Caco-2 (cell line): ENCODE measurements at regions not wholly inside any gene's neighbourhood (a gene's known extent, or its start where the extent isn't known, plus 50 kb on each side); places are given as distances from the start of the nearest gene placed in this dataset.

ENCODE experiments used
- BruUV-seq: library from RNA; stranded (reverse); fragments of 400-500 nt; replicated peaks from 2 replicates; lab custom pipeline; 2021; lab: Mats Ljungman, UMichigan
- CTCF ChIA-PET: fragments of 300-600 bp; sonication (Branson Sonifier 250); formaldehyde crosslinking; loops from one replicate; lab custom pipeline; 2022; ENCODE audit warnings: antibody characterized with exemption; lab: Charles Lee
- POLR2A ChIA-PET: fragments of 300-600 bp; sonication (Branson Sonifier 250); formaldehyde crosslinking; loops from one replicate; lab custom pipeline; 2022; ENCODE audit warnings: antibody characterized with exemption; lab: Charles Lee
- DNase-seq, 2 experiments: peaks; one replicate each; pipeline versions ENCODE4 v3.0.0 to v3.0.0-alpha.2; 2020 to 2022
- H3K27me3 ChIP-seq: replicated peaks from 2 replicates; pipeline ENCODE4 v1.6.0; 2011; ENCODE audit warnings: low read length; ENCODE audit not compliant: control insufficient read depth, insufficient read depth
- H3K36me3 ChIP-seq: 2 replicates; pipeline ENCODE4 v1.5.1; 2011; ENCODE audit warnings: low read length; ENCODE audit not compliant: control insufficient read depth, insufficient read depth
- H3K4me1 ChIP-seq: fragments of 250-450 bp; sonication (Bioruptor Pico); 2 replicates; pipeline ENCODE4 v1.5.1; 2020; ENCODE audit warnings: mild to moderate bottlenecking
- H3K4me3 ChIP-seq: 2 replicates; pipeline ENCODE4 v1.5.1; 2011; ENCODE audit warnings: low read depth, mild to moderate bottlenecking, control low read depth, low read length
- H3K9me3 ChIP-seq: fragments of 250-450 bp; sonication (Bioruptor Pico); 2 replicates; pipeline ENCODE4 v1.5.1; 2020; ENCODE audit warnings: mild to moderate bottlenecking, moderate library complexity
- H3K27ac Mint-ChIP-seq: one replicate; pipeline ENCODE4 v1.8.0; 2022; ENCODE audit warnings: mixed read lengths; ENCODE audit not compliant: unreplicated experiment
- H3K27me3 Mint-ChIP-seq: one replicate; pipeline ENCODE4 v1.8.0; 2022; ENCODE audit warnings: mixed read lengths; ENCODE audit not compliant: insufficient read depth, unreplicated experiment
- H3K36me3 Mint-ChIP-seq: one replicate; pipeline ENCODE4 v1.8.0; 2022; ENCODE audit warnings: mild to moderate bottlenecking, mixed read lengths; ENCODE audit not compliant: insufficient read depth, unreplicated experiment
- H3K4me1 Mint-ChIP-seq: one replicate; pipeline ENCODE4 v1.8.0; 2022; ENCODE audit warnings: low read depth, mixed read lengths; ENCODE audit not compliant: unreplicated experiment
- H3K4me3 Mint-ChIP-seq: one replicate; pipeline ENCODE4 v1.8.0; 2022; ENCODE audit warnings: mild to moderate bottlenecking, moderate library complexity, mixed read lengths; ENCODE audit not compliant: unreplicated experiment
- H3K9me3 Mint-ChIP-seq: one replicate; pipeline ENCODE4 v1.8.0; 2022; ENCODE audit warnings: mixed read lengths; ENCODE audit not compliant: unreplicated experiment
- CTCF ChIP-seq, 2 experiments: fragments of 200-600 bp in 1 of 2; IDR thresholded peaks; 1 replicate in 1 of 2; 2 replicates in 1 of 2; pipeline versions ENCODE4 v1.5.1 to v1.8.0; 2011 to 2022; ENCODE audit warnings: antibody characterized with exemption in 1 of 2, control low read depth in 1 of 2, inconsistent platforms in 1 of 2, low read depth in 1 of 2, low read length in 1 of 2, mild to moderate bottlenecking in 1 of 2, moderate library complexity in 1 of 2; ENCODE audit not compliant: insufficient read depth in 1 of 2, severe bottlenecking in 1 of 2, unreplicated experiment in 1 of 2
- intact Hi-C: fragments of 100-400 bp; cut with micrococcal nuclease; formaldehyde crosslinking; loops from one replicate; pipeline ENCODE4 v1.10.0; 2022; ENCODE audit not compliant: unreplicated experiment

GRCh38 chr6:16857969-16858592 lies 96.8 kb upstream of the ATXN1 start:
- H3K9me3 Mint-ChIP-seq = no peaks in the 10 kb centered on the region
- ChIA-PET CTCF (no interaction called here), POLR2A (no interaction called here)
- no peak overlapping the region for H3K4me3 Mint-ChIP-seq
- no peak overlapping the region for H3K27ac Mint-ChIP-seq
- no peaks in the 10 kb centered on the region for H3K36me3 Mint-ChIP-seq
- no peak for DNase-seq
- Histone ChIP-seq H3K27me3 (no peaks in the 10 kb centered on the region; the same call in 1 of the 2 replicates), H3K9me3 (no peaks in the 10 kb centered on the region), H3K36me3 (no peaks in the 10 kb centered on the region), H3K4me3 (no peak overlapping the region), H3K4me1 (no peaks in the 10 kb centered on the region)
- no peak for TF ChIP-seq CTCF (IDR thresholded peaks at IDR 0.05; ENCODE audit: insufficient read depth in 1 of 2, low read depth in 1 of 2, low read length in 1 of 2, severe bottlenecking in 1 of 2, unreplicated experiment in 1 of 2)
- BruUV-seq = no TSS peak
- H3K4me1 Mint-ChIP-seq = no peaks in the 10 kb centered on the region
- peaks cover 3% of the 10 kb centered on the region for H3K27me3 Mint-ChIP-seq
- intact Hi-C loops = no loop called here

- no TSS peak for BruUV-seq
- CTCF ChIA-PET = no interaction called here
These were observed 94.2 kb upstream of the ATXN1 start for GRCh38 chr6:16855460-16855859.

GRCh38 chr6:16854986-16855385 lies 93.7 kb upstream of the ATXN1 start:
- no peak overlapping the region for H3K4me3 Mint-ChIP-seq
- no peaks in the 10 kb centered on the region for H3K4me1 ChIP-seq
- H3K4me1 Mint-ChIP-seq = no peaks in the 10 kb centered on the region
- no peaks in the 10 kb centered on the region for H3K9me3 Mint-ChIP-seq
- H3K9me3 ChIP-seq = no peaks in the 10 kb centered on the region
- CTCF ChIA-PET = no interaction called here
- TF ChIP-seq CTCF (IDR thresholded peaks at IDR 0.05; ENCODE audit: insufficient read depth in 1 of 2, low read depth in 1 of 2, low read length in 1 of 2, severe bottlenecking in 1 of 2, unreplicated experiment in 1 of 2) = no peak
- no TSS peak for BruUV-seq
- no peaks in the 10 kb centered on the region; the same call in none of the 2 replicates for H3K27me3 ChIP-seq
- DNase-seq = no peak
- no peak overlapping the region for H3K4me3 ChIP-seq
- intact Hi-C loops = no loop called here
- no peak overlapping the region for H3K27ac Mint-ChIP-seq
- H3K27me3 Mint-ChIP-seq = peaks cover 8% of the 10 kb centered on the region
- POLR2A ChIA-PET = no interaction called here
- no peaks in the 10 kb centered on the region for H3K36me3 Mint-ChIP-seq
- no peaks in the 10 kb centered on the region for H3K36me3 ChIP-seq

More at GRCh38 chr6:16855460-16855859, 94.2 kb upstream of the ATXN1 start:
- H3K4me3 ChIP-seq = no peak overlapping the region
- H3K9me3 Mint-ChIP-seq = no peaks in the 10 kb centered on the region
- POLR2A ChIA-PET = no interaction called here
- no peaks in the 10 kb centered on the region for H3K36me3 ChIP-seq
- no peak for DNase-seq
- no peak overlapping the region for H3K27ac Mint-ChIP-seq
- H3K27me3 Mint-ChIP-seq = peaks cover 8% of the 10 kb centered on the region
- H3K9me3 ChIP-seq = no peaks in the 10 kb centered on the region
- no peaks in the 10 kb centered on the region for H3K4me1 Mint-ChIP-seq
- no peaks in the 10 kb centered on the region for H3K36me3 Mint-ChIP-seq
- intact Hi-C loops = no loop called here
- H3K27me3 ChIP-seq = no peaks in the 10 kb centered on the region; the same call in none of the 2 replicates
- H3K4me1 ChIP-seq = no peaks in the 10 kb centered on the region
- TF ChIP-seq CTCF (IDR thresholded peaks at IDR 0.05; ENCODE audit: insufficient read depth in 1 of 2, low read depth in 1 of 2, low read length in 1 of 2, severe bottlenecking in 1 of 2, unreplicated experiment in 1 of 2) = no peak
- no peak overlapping the region for H3K4me3 Mint-ChIP-seq
